IMR-90 (cell line): ENCODE measurements at regions not wholly inside any gene's neighbourhood (a gene's known extent, or its start where the extent isn't known, plus 50 kb on each side); places are given as distances from the start of the nearest gene placed in this dataset.

ENCODE experiments used
- ATAC-seq: fragments of 200-7000 bp; cut with Tn5 transposase; 2 replicates; pipeline ENCODE4 v1.9.1; 2020; ENCODE audit warnings: low read depth, mild to moderate bottlenecking, moderate library complexity
- BruUV-seq: library from RNA; stranded (reverse); fragments of 400-500 nt; replicated peaks from 2 replicates; lab custom pipeline; 2021; lab: Mats Ljungman, UMichigan
- CTCF ChIA-PET: fragments of 300-600 bp; formaldehyde crosslinking; extraction: SDS; loops from one replicate; lab custom pipeline; 2021; ENCODE audit warnings: antibody characterized with exemption; lab: Yijun Ruan, JAX
- POLR2A ChIA-PET: fragments of 300-600 bp; sonication (Branson Sonifier 250); formaldehyde crosslinking; loops from one replicate; lab custom pipeline; 2022; ENCODE audit warnings: antibody characterized with exemption; ENCODE audit not compliant: unreplicated experiment; lab: Charles Lee
- DNase-seq: peaks from one replicate; pipeline ENCODE4 v3.0.0; 2013
- H2AFZ ChIP-seq: replicated peaks from 2 replicates; pipeline ENCODE3; 2013; ENCODE audit warnings: low read length, mild to moderate bottlenecking; ENCODE audit not compliant: poor library complexity
- H2AK5ac ChIP-seq: 2 replicates; pipeline ENCODE4 v1.6.1; 2013; ENCODE audit warnings: low read depth, low read length, inconsistent platforms
- H2AK9ac ChIP-seq: replicated peaks from 2 replicates; pipeline ENCODE3; 2013; ENCODE audit warnings: mild to moderate bottlenecking, low read depth, low read length, moderate library complexity; ENCODE audit not compliant: poor library complexity
- H2BK120ac ChIP-seq: 2 replicates; pipeline ENCODE4 v1.6.1; 2013; ENCODE audit warnings: low read depth, low read length, inconsistent platforms
- H2BK15ac ChIP-seq: 3 replicates; pipeline ENCODE4 v1.6.1; 2013; ENCODE audit warnings: low read depth, low read length, inconsistent platforms
- H2BK20ac ChIP-seq: 2 replicates; pipeline ENCODE4 v1.6.1; 2013; ENCODE audit warnings: low read depth, mild to moderate bottlenecking, inconsistent platforms, low read length, moderate library complexity
- H2BK5ac ChIP-seq: 2 replicates; pipeline ENCODE4 v1.6.1; 2013; ENCODE audit warnings: mild to moderate bottlenecking, low read depth, low read length, inconsistent platforms; ENCODE audit not compliant: poor library complexity, severe bottlenecking
- H3K14ac ChIP-seq: replicated peaks from 2 replicates; pipeline ENCODE4 v1.6.1; 2013; ENCODE audit warnings: low read depth, low read length, inconsistent platforms
- H3K18ac ChIP-seq: 2 replicates; pipeline ENCODE4 v1.6.1; 2013; ENCODE audit warnings: low read depth, low read length, control low read depth
- H3K23ac ChIP-seq: 2 replicates; pipeline ENCODE4 v1.6.1; 2013; ENCODE audit warnings: low read depth, low read length, inconsistent platforms
- H3K27ac ChIP-seq: 2 replicates; pipeline ENCODE4 v1.5.1; 2013; ENCODE audit warnings: mild to moderate bottlenecking, control low read depth, low read length; ENCODE audit not compliant: insufficient read depth
- H3K27me3 ChIP-seq: 2 replicates; pipeline ENCODE4 v1.6.1; 2013; ENCODE audit warnings: low read length; ENCODE audit not compliant: control insufficient read depth, insufficient read depth
- H3K36me3 ChIP-seq: 2 replicates; pipeline ENCODE4 v1.6.1; 2013; ENCODE audit warnings: low read length, mixed read lengths; ENCODE audit not compliant: control insufficient read depth, insufficient read depth
- H3K4ac ChIP-seq: 2 replicates; pipeline ENCODE4 v1.6.1; 2013; ENCODE audit warnings: low read depth, low read length, inconsistent platforms
- H3K4me1 ChIP-seq: 2 replicates; pipeline ENCODE4 v1.6.1; 2013; ENCODE audit warnings: low read length, mixed read lengths; ENCODE audit not compliant: control insufficient read depth, insufficient read depth
- H3K4me2 ChIP-seq: 2 replicates; pipeline ENCODE4 v1.6.1; 2013; ENCODE audit warnings: low read depth, mild to moderate bottlenecking, control low read depth, low read length, moderate library complexity
- H3K4me3 ChIP-seq: 2 replicates; pipeline ENCODE4 v1.5.1; 2013; ENCODE audit warnings: low read depth, mild to moderate bottlenecking, control low read depth, low read length, moderate library complexity; ENCODE audit not compliant: insufficient read depth
- H3K56ac ChIP-seq: 2 replicates; pipeline ENCODE4 v1.6.1; 2013; ENCODE audit warnings: low read length, inconsistent platforms; ENCODE audit not compliant: insufficient read depth; ENCODE audit errors: extremely low read depth
- H3K79me1 ChIP-seq, 2 experiments: 2 replicates each; pipeline ENCODE4 v1.6.1; 2013; ENCODE audit warnings: low read length in 2 of 2, inconsistent platforms in 1 of 2, low read depth in 1 of 2
- H3K9ac ChIP-seq: 2 replicates; pipeline ENCODE4 v1.6.1; 2013; ENCODE audit warnings: low read depth, low read length, control low read depth
- H3K9me1 ChIP-seq: 2 replicates; pipeline ENCODE4 v1.6.1; 2013; ENCODE audit warnings: low read length, inconsistent platforms; ENCODE audit not compliant: insufficient read depth
- H3K9me3 ChIP-seq: 2 replicates; pipeline ENCODE4 v1.6.1; 2013; ENCODE audit warnings: low read length; ENCODE audit not compliant: control insufficient read depth, insufficient read depth
- H4K20me1 ChIP-seq: 2 replicates; pipeline ENCODE4 v1.6.1; 2013; ENCODE audit warnings: low read length, inconsistent platforms; ENCODE audit not compliant: insufficient read depth
- H4K5ac ChIP-seq: 2 replicates; pipeline ENCODE4 v1.6.1; 2013; ENCODE audit warnings: mild to moderate bottlenecking, low read depth, low read length, control low read depth
- H4K8ac ChIP-seq, 2 experiments: 2 replicates each; pipeline ENCODE4 v1.6.1; 2013; ENCODE audit warnings: low read depth in 2 of 2, low read length in 2 of 2, control low read depth in 1 of 2, inconsistent platforms in 1 of 2
- H4K91ac ChIP-seq: 2 replicates; pipeline ENCODE4 v1.6.1; 2013; ENCODE audit warnings: low read depth, low read length, inconsistent platforms; ENCODE audit not compliant: insufficient read depth
- BHLHE40 ChIP-seq: fragments of 150-350 bp; IDR thresholded peaks from 2 replicates; pipeline ENCODE4 v1.6.1; 2016; ENCODE audit warnings: mild to moderate bottlenecking, low read depth, low read length
- CHD1 ChIP-seq: IDR thresholded peaks from 2 replicates; pipeline ENCODE4 v1.6.1; 2012; ENCODE audit warnings: low read depth, low read length, improper control_type of control experiment
- FOS ChIP-seq: fragments of 150-350 bp; IDR thresholded peaks from 2 replicates; pipeline ENCODE4 v1.6.1; 2016; ENCODE audit warnings: low read depth, low read length
- MXI1 ChIP-seq: IDR thresholded peaks from 2 replicates; pipeline ENCODE4 v1.6.1; 2012; ENCODE audit warnings: low read depth, mild to moderate bottlenecking, low read length, moderate library complexity, borderline replicate concordance
- NFE2L2 ChIP-seq: fragments of 150-350 bp; IDR thresholded peaks from 2 replicates; pipeline ENCODE4 v1.6.1; 2016; ENCODE audit warnings: low read depth, mild to moderate bottlenecking, low read length
- WGBS, 2 experiments: methylation state at CpG; one replicate each; pipeline versions ENCODE4 v1.1.5 to v1.1.7; 2013; ENCODE audit warnings: missing lambda C conversion rate in 2 of 2; ENCODE audit not compliant: insufficient read length in 1 of 2; ENCODE audit errors: extremely low coverage in 2 of 2; 5-methylcytosine and 5-hydroxymethylcytosine counted together
- dilution Hi-C: fragments of 300-500 bp; cut with HindIII; formaldehyde crosslinking; loops from one replicate; pipeline ENCODE4 v1.14.3; 2018; ENCODE audit warnings: low sequenced_read_pairs; ENCODE audit not compliant: unreplicated experiment
- in situ Hi-C: fragments of 300-500 bp; cut with MboI; formaldehyde crosslinking; loops from 3 replicates; pipeline ENCODE4 v1.14.3; 2019; ENCODE audit warnings: low sequenced_read_pairs, inconsistent platforms, mixed read lengths
- intact Hi-C: fragments of 100-400 bp; cut with micrococcal nuclease; formaldehyde crosslinking; loops from 2 replicates; pipeline ENCODE4 v1.10.0; 2022

GRCh38 chr6:21382821-21383449 is 210.6 kb upstream of the SOX4 start:
- Histone ChIP-seq H3K9me1 (no peaks in the 10 kb centered on the region), H3K56ac (no peak overlapping the region), H3K4me3 (no peak overlapping the region), H2BK20ac (no peak overlapping the region), H3K4me2 (no peak overlapping the region), H4K20me1 (no peaks in the 10 kb centered on the region), H3K9ac (no peak overlapping the region), H3K4me1 (no peaks in the 10 kb centered on the region), H4K91ac (no peak overlapping the region), H2AK5ac (no peak overlapping the region), H2BK120ac (no peak overlapping the region), H3K79me1 (no peaks in the 10 kb centered on the region), H3K9me3 (no peaks in the 10 kb centered on the region), H2AK9ac (no peak overlapping the region), H2AFZ (no peak overlapping the region), H3K14ac (no peak overlapping the region), H3K4ac (no peak overlapping the region), H4K5ac (no peak overlapping the region), H2BK15ac (no peak overlapping the region), H3K18ac (no peak overlapping the region), H3K27ac (no peak overlapping the region), H3K27me3 (no peaks in the 10 kb centered on the region), H4K8ac (no peak overlapping the region), H3K36me3 (no peaks in the 10 kb centered on the region), H3K23ac (no peak overlapping the region), H2BK5ac (no peak overlapping the region)
- ATAC-seq (no peak), DNase-seq (no peak)
- dilution Hi-C loops (no loop called here), in situ Hi-C loops (no loop called here), intact Hi-C loops (no loop called here)
- TF ChIP-seq CHD1: no peak
- TF ChIP-seq FOS: no peak
- TF ChIP-seq NFE2L2: no peak
- no peak for TF ChIP-seq BHLHE40
- no peak for TF ChIP-seq MXI1
- WGBS, 2 experiments: 75% methylated on average over 8 of the region's 12 CpGs; no CpG with 5 or more reads in 1 of the 2 experiments
- no TSS peak for BruUV-seq
- ChIA-PET CTCF (no interaction called here), POLR2A (no interaction called here)
